Endothelial cell of umbilical vein (primary cell): ENCODE measurements at regions not wholly inside any gene's neighbourhood (a gene's known extent, or its start where the extent isn't known, plus 50 kb on each side); places are given as distances from the start of the nearest gene placed in this dataset.

Experiments used
- CTCF ChIP-seq, 2 donors: IDR thresholded peaks; 1 replicate in 1 of 2; 2 replicates in 1 of 2; pipeline ENCODE4 v1.5.1; 2011; ENCODE audit warnings: low read length in 2 of 2, mild to moderate bottlenecking in 2 of 2, moderate library complexity in 2 of 2, control low read depth in 1 of 2, inconsistent platforms in 1 of 2, low read depth in 1 of 2; ENCODE audit not compliant: insufficient read depth in 1 of 2; ENCODE audit errors: extremely low read depth in 1 of 2
- EZH2 ChIP-seq: IDR thresholded peaks from 2 replicates; pipeline ENCODE4 v1.6.1; 2012; ENCODE audit warnings: borderline replicate concordance, low read depth, mild to moderate bottlenecking, moderate library complexity, low read length, inconsistent platforms; ENCODE audit not compliant: severe bottlenecking
- MAX ChIP-seq: IDR thresholded peaks from 2 replicates; pipeline ENCODE4 v1.6.1; 2011; ENCODE audit not compliant: insufficient read depth, insufficient read length
- MYC ChIP-seq: IDR thresholded peaks from one replicate; pipeline ENCODE4 v1.6.1; 2011; ENCODE audit warnings: mild to moderate bottlenecking, low read depth, low read length
- POLR2A ChIP-seq: IDR thresholded peaks from 2 replicates; pipeline ENCODE4 v1.6.1; 2012; ENCODE audit warnings: low read depth, mild to moderate bottlenecking, control low read depth, low read length
- POLR2AphosphoS5 ChIP-seq: IDR thresholded peaks from 2 replicates; pipeline ENCODE4 v1.6.1; 2012; ENCODE audit warnings: low read depth, mild to moderate bottlenecking, control low read depth, low read length, moderate library complexity; ENCODE audit not compliant: insufficient read depth

GRCh38 chr5:175789670-175790069 lies 81.7 kb upstream of the CPLX2 start:
- TF ChIP-seq CTCF (IDR thresholded peaks at IDR 0.05; ENCODE audit: extremely low read depth in 1 of 2, insufficient read depth in 1 of 2, low read depth in 1 of 2, low read length in 2 of 2) (no peak), POLR2A (no peak), EZH2 (no peak), POLR2AphosphoS5 (no peak), MYC (no peak), MAX (no peak)
